ENCODE measurements at regions not wholly inside any gene's neighbourhood (a gene's known extent, or its start where the extent isn't known, plus 50 kb on each side); places are given as distances from the start of the nearest gene placed in this dataset.

GRCh38 chr13:104769545-104769944, 1703.3 kb upstream of the SLC10A2 start:
- TF ChIP-seq CTCF (IDR thresholded peaks at IDR 0.05) (no peak), POLR2A (IDR thresholded peaks at IDR 0.05; ENCODE audit: low read depth) (no peak), EP300 (IDR thresholded peaks at IDR 0.05) (no peak), POLR2AphosphoS5 (IDR thresholded peaks at IDR 0.05) (no peak)

All from esophagus muscularis mucosa (tissue), 4 donors.